ENCODE measurements at regions not wholly inside any gene's neighbourhood (a gene's known extent, or its start where the extent isn't known, plus 50 kb on each side); places are given as distances from the start of the nearest gene placed in this dataset.

- TF ChIP-seq, protein P1, sequence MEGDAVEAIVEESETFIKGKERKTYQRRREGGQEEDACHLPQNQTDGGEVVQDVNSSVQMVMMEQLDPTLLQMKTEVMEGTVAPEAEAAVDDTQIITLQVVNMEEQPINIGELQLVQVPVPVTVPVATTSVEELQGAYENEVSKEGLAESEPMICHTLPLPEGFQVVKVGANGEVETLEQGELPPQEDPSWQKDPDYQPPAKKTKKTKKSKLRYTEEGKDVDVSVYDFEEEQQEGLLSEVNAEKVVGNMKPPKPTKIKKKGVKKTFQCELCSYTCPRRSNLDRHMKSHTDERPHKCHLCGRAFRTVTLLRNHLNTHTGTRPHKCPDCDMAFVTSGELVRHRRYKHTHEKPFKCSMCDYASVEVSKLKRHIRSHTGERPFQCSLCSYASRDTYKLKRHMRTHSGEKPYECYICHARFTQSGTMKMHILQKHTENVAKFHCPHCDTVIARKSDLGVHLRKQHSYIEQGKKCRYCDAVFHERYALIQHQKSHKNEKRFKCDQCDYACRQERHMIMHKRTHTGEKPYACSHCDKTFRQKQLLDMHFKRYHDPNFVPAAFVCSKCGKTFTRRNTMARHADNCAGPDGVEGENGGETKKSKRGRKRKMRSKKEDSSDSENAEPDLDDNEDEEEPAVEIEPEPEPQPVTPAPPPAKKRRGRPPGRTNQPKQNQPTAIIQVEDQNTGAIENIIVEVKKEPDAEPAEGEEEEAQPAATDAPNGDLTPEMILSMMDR (IDR thresholded peaks at IDR 0.05): no peak
- no peak for TF ChIP-seq POLR2A (IDR thresholded peaks at IDR 0.05)
These were observed 290.7 kb downstream of the NFIB start for GRCh38 chr9:14023285-14023684.

Measured in uterus (tissue), 2 donors.